Effector CD4-positive, alpha-beta T cell (primary cell): ENCODE measurements at regions not wholly inside any gene's neighbourhood (a gene's known extent, or its start where the extent isn't known, plus 50 kb on each side); places are given as distances from the start of the nearest gene placed in this dataset.
"Not testable (repeated sequence)": the region's sequence is repeated elsewhere in the genome, so short reads cannot be mapped to it uniquely, and the experiment has no call there.

Experiments
- DNase-seq: peaks from one replicate; pipeline ENCODE4 v3.0.0-alpha.2; 2020

GRCh38 chr14:59018978-59019377 is 169.5 kb upstream of the DAAM1 start:
- no peak for DNase-seq

GRCh38 chr14:59020382-59020781 is 168.1 kb upstream of the DAAM1 start:
- no peak for DNase-seq

- no peak for DNase-seq
These were observed 166.3 kb upstream of the DAAM1 start for GRCh38 chr14:59022144-59022543.

- DNase-seq, result no peak
These were observed 162.4 kb upstream of the DAAM1 start for GRCh38 chr14:59026081-59026480.

GRCh38 chr14:59026640-59027039 is 161.8 kb upstream of the DAAM1 start:
- DNase-seq, result not testable (repeated sequence)

GRCh38 chr14:59028476-59029202 is 159.8 kb upstream of the DAAM1 start:
- no peak for DNase-seq

GRCh38 chr14:59032826-59033225 is 155.6 kb upstream of the DAAM1 start:
- DNase-seq, result no peak

GRCh38 chr14:59036134-59036533 is 152.3 kb upstream of the DAAM1 start:
- no peak for DNase-seq

GRCh38 chr14:59037086-59037485 is 151.4 kb upstream of the DAAM1 start:
- DNase-seq, result no peak

GRCh38 chr14:59037620-59038019 is 150.8 kb upstream of the DAAM1 start:
- no peak for DNase-seq

- no peak for DNase-seq
These were observed 149.7 kb upstream of the DAAM1 start for GRCh38 chr14:59038746-59039145.

GRCh38 chr14:59041308-59041707 is 147.2 kb upstream of the DAAM1 start:
- no peak for DNase-seq

- no peak for DNase-seq
These were observed 143.8 kb upstream of the DAAM1 start for GRCh38 chr14:59044707-59045106.

- DNase-seq, result no peak
These were observed 141.7 kb upstream of the DAAM1 start for GRCh38 chr14:59046746-59047145.

GRCh38 chr14:59055006-59055405 is 133.5 kb upstream of the DAAM1 start:
- no peak for DNase-seq

GRCh38 chr14:59055439-59056045 is 132.9 kb upstream of the DAAM1 start:
- DNase-seq, result no peak

- no peak for DNase-seq
These were observed 130.9 kb upstream of the DAAM1 start for GRCh38 chr14:59057551-59057950.

- DNase-seq, result not testable (repeated sequence)
These were observed 129.7 kb upstream of the DAAM1 start for GRCh38 chr14:59058776-59059175.

GRCh38 chr14:59060841-59061240 is 127.6 kb upstream of the DAAM1 start:
- DNase-seq, result no peak

GRCh38 chr14:59061292-59061691 is 127.2 kb upstream of the DAAM1 start:
- no peak for DNase-seq

GRCh38 chr14:59063259-59063658 is 125.2 kb upstream of the DAAM1 start:
- DNase-seq, result no peak

GRCh38 chr14:59067127-59067894 is 121.2 kb upstream of the DAAM1 start:
- no peak for DNase-seq

- DNase-seq, result no peak
These were observed 119.2 kb upstream of the DAAM1 start for GRCh38 chr14:59069163-59069854.
